H1 (cell line): ENCODE measurements at regions not wholly inside any gene's neighbourhood (a gene's known extent, or its start where the extent isn't known, plus 50 kb on each side); places are given as distances from the start of the nearest gene placed in this dataset.

Experiments
- CTCF ChIA-PET: fragments of 300-600 bp; sonication (Branson Sonifier 250); formaldehyde crosslinking; loops from one replicate; lab custom pipeline; 2021; ENCODE audit not compliant: partially characterized antibody; lab: Charles Lee
- POLR2A ChIA-PET: fragments of 300-600 bp; sonication (Branson Sonifier 250); formaldehyde crosslinking; loops from one replicate; lab custom pipeline; 2021; ENCODE audit warnings: inconsistent platforms; ENCODE audit not compliant: partially characterized antibody; lab: Charles Lee
- DNase-seq, 2 experiments: peaks; one replicate each; pipeline versions ENCODE4 v3.0.0 to v3.0.0-alpha.2; 2010 to 2022; ENCODE audit warnings: low spot score in 2 of 2, low read depth in 1 of 2, mixed read lengths in 1 of 2
- FAIRE-seq: peaks from 2 replicates; lab custom pipeline; 2011; peaks lifted over from hg19 to GRCh38; lab: Jason Lieb, UNC
- H2AFZ ChIP-seq: 2 replicates; pipeline ENCODE4 v1.8.1; 2012; ENCODE audit warnings: low read length, inconsistent platforms
- H2AK5ac ChIP-seq: 2 replicates; pipeline ENCODE4 v1.6.1; 2013; ENCODE audit warnings: low read depth, low read length
- H2BK120ac ChIP-seq: replicated peaks from 2 replicates; pipeline ENCODE3; 2013; ENCODE audit warnings: low read depth, low read length, inconsistent platforms
- H2BK12ac ChIP-seq: 2 replicates; pipeline ENCODE4 v1.6.1; 2013; ENCODE audit warnings: low read depth, low read length
- H2BK15ac ChIP-seq: 2 replicates; pipeline ENCODE4 v1.6.1; 2013; ENCODE audit warnings: low read length
- H2BK20ac ChIP-seq: 2 replicates; pipeline ENCODE4 v1.6.1; 2013; ENCODE audit warnings: low read length
- H2BK5ac ChIP-seq: 2 replicates; pipeline ENCODE4 v1.6.1; 2013; ENCODE audit warnings: low read depth, low read length
- H3K14ac ChIP-seq: 2 replicates; pipeline ENCODE4 v1.6.1; 2013; ENCODE audit warnings: inconsistent platforms; ENCODE audit not compliant: insufficient read length
- H3K18ac ChIP-seq: 2 replicates; pipeline ENCODE4 v1.6.1; 2013; ENCODE audit warnings: low read length; ENCODE audit errors: extremely low read depth
- H3K23ac ChIP-seq: 2 replicates; pipeline ENCODE4 v1.6.1; 2013; ENCODE audit warnings: inconsistent platforms; ENCODE audit not compliant: insufficient read length
- H3K23me2 ChIP-seq: 2 replicates; pipeline ENCODE4 v1.6.1; 2013; ENCODE audit warnings: low read depth, low read length
- H3K27ac ChIP-seq: 2 replicates; pipeline ENCODE4 v1.6.1; 2011; ENCODE audit warnings: low read depth, low read length, inconsistent platforms
- H3K27me3 ChIP-seq, 4 experiments: replicated peaks in 1 of 4; 1 replicate in 1 of 4; 2 replicates in 3 of 4; pipeline versions ENCODE4 v1.6.1 to v1.8.1; 2011 to 2013; ENCODE audit warnings: low read length in 3 of 4, mild to moderate bottlenecking in 3 of 4, inconsistent platforms in 2 of 4, mixed read lengths in 2 of 4, moderate library complexity in 1 of 4; ENCODE audit not compliant: control insufficient read depth in 3 of 4, insufficient read depth in 3 of 4; ENCODE audit errors: extremely low read depth in 1 of 4
- H3K36me3 ChIP-seq, 4 experiments: 2 replicates each; pipeline versions ENCODE4 v1.6.1 to v1.8.1; 2011 to 2013; ENCODE audit warnings: mild to moderate bottlenecking in 4 of 4, low read length in 3 of 4, moderate library complexity in 2 of 4, control low read depth in 1 of 4, inconsistent platforms in 1 of 4; ENCODE audit not compliant: insufficient read depth in 4 of 4, control insufficient read depth in 2 of 4
- H3K4ac ChIP-seq: replicated peaks from 2 replicates; pipeline ENCODE3; 2013; ENCODE audit warnings: low read length, low read depth, mixed read lengths, inconsistent platforms; ENCODE audit not compliant: insufficient read length
- H3K4me1 ChIP-seq, 4 experiments: replicated peaks in 1 of 4; 1 replicate in 1 of 4; 2 replicates in 3 of 4; pipeline versions ENCODE4 v1.6.1 to v1.8.1; 2011 to 2013; ENCODE audit warnings: low read length in 3 of 4, inconsistent platforms in 2 of 4, mixed read lengths in 1 of 4; ENCODE audit not compliant: insufficient read depth in 4 of 4, control insufficient read depth in 3 of 4
- H3K4me2 ChIP-seq, 2 experiments: 2 replicates each; pipeline versions ENCODE4 v1.6.1 to v1.8.1; 2011 to 2013; ENCODE audit warnings: low read depth in 2 of 2, low read length in 2 of 2, control low read depth in 1 of 2, inconsistent platforms in 1 of 2, mild to moderate bottlenecking in 1 of 2; ENCODE audit not compliant: insufficient read depth in 1 of 2
- H3K4me3 ChIP-seq, 4 experiments: fragments of 200-600, 300-600 bp in 1 of 4; sonication (generic), shearing (Covaris generic), sonication (Bioruptor Twin) in 1 of 4; 2 replicates each; pipeline versions ENCODE4 v1.5.1 to v1.8.1; 2011 to 2016; ENCODE audit warnings: low read length in 4 of 4, low read depth in 3 of 4, control low read depth in 2 of 4, inconsistent platforms in 2 of 4, mild to moderate bottlenecking in 2 of 4, mixed read lengths in 1 of 4, moderate library complexity in 1 of 4; ENCODE audit not compliant: insufficient read depth in 2 of 4; ENCODE audit errors: extremely low read depth in 1 of 4
- H3K56ac ChIP-seq: replicated peaks from 2 replicates; pipeline ENCODE3; 2013; ENCODE audit warnings: low read depth, mild to moderate bottlenecking, mixed read lengths, low read length, inconsistent platforms; ENCODE audit not compliant: insufficient read length
- H3K79me1 ChIP-seq: 2 replicates; pipeline ENCODE4 v1.6.1; 2013; ENCODE audit warnings: low read depth, low read length, control low read depth
- H3K79me2 ChIP-seq, 2 experiments: 2 replicates each; pipeline versions ENCODE4 v1.6.1 to v1.8.1; 2012 to 2013; ENCODE audit warnings: low read length in 2 of 2, mild to moderate bottlenecking in 2 of 2, inconsistent platforms in 1 of 2; ENCODE audit not compliant: insufficient read depth in 2 of 2, control insufficient read depth in 1 of 2
- H3K9ac ChIP-seq, 4 experiments: replicated peaks in 1 of 4; 1 replicate in 1 of 4; 2 replicates in 3 of 4; pipeline versions ENCODE4 v1.6.1 to v1.8.1; 2011 to 2013; ENCODE audit warnings: low read depth in 3 of 4, low read length in 3 of 4, control low read depth in 2 of 4, mild to moderate bottlenecking in 2 of 4, moderate library complexity in 2 of 4, inconsistent platforms in 1 of 4; ENCODE audit errors: extremely low read depth in 1 of 4
- H3K9me3 ChIP-seq, 2 experiments: 2 replicates each; pipeline versions ENCODE4 v1.6.1 to v1.8.1; 2012 to 2013; ENCODE audit warnings: mild to moderate bottlenecking in 2 of 2, moderate library complexity in 2 of 2, control low read depth in 1 of 2, inconsistent platforms in 1 of 2, low read depth in 1 of 2, low read length in 1 of 2, mixed read lengths in 1 of 2; ENCODE audit not compliant: insufficient read depth in 2 of 2
- H4K20me1 ChIP-seq, 2 experiments: replicated peaks in 1 of 2; 2 replicates each; pipeline versions ENCODE3 to v1.8.1; 2011 to 2013; ENCODE audit warnings: inconsistent platforms in 2 of 2, low read length in 2 of 2, mild to moderate bottlenecking in 1 of 2; ENCODE audit not compliant: insufficient read depth in 2 of 2, control insufficient read depth in 1 of 2
- H4K5ac ChIP-seq: 2 replicates; pipeline ENCODE4 v1.6.1; 2013; ENCODE audit warnings: low read length, low read depth, mixed read lengths, inconsistent platforms; ENCODE audit not compliant: insufficient read length
- H4K8ac ChIP-seq: 2 replicates; pipeline ENCODE4 v1.8.0; 2013; ENCODE audit warnings: mild to moderate bottlenecking, moderate library complexity, low read length, inconsistent platforms; ENCODE audit not compliant: insufficient read depth; ENCODE audit errors: extremely low read depth
- H4K91ac ChIP-seq: replicated peaks from 2 replicates; pipeline ENCODE3; 2013; ENCODE audit warnings: low read length, mixed read lengths, inconsistent platforms; ENCODE audit not compliant: insufficient read length
- BCL11A ChIP-seq, 2 experiments: IDR thresholded peaks; one replicate each; pipeline ENCODE4 v1.6.1; 2011; ENCODE audit warnings: low read depth in 2 of 2, low read length in 2 of 2, mild to moderate bottlenecking in 2 of 2
- CHD1 ChIP-seq: IDR thresholded peaks from 2 replicates; pipeline ENCODE4 v1.6.1; 2012; ENCODE audit warnings: low read depth, low read length, improper control_type of control experiment
- CREB1 ChIP-seq: IDR thresholded peaks from 2 replicates; pipeline ENCODE4 v1.6.1; 2012; ENCODE audit warnings: inconsistent platforms
- EP300 ChIP-seq, 2 experiments: IDR thresholded peaks; 1 replicate in 1 of 2; 2 replicates in 1 of 2; pipeline ENCODE4 v1.6.1; 2011 to 2012; ENCODE audit warnings: low read depth in 2 of 2, low read length in 2 of 2, mild to moderate bottlenecking in 2 of 2, borderline replicate concordance in 1 of 2, inconsistent platforms in 1 of 2, moderate library complexity in 1 of 2
- JUND ChIP-seq: IDR thresholded peaks from 2 replicates; pipeline ENCODE4 v1.6.1; 2011; ENCODE audit warnings: mild to moderate bottlenecking, improper control_type of control experiment, low read length
- POLR2A ChIP-seq, 2 experiments: IDR thresholded peaks; 1 replicate in 1 of 2; 2 replicates in 1 of 2; pipeline ENCODE4 v1.6.1; 2011; ENCODE audit warnings: low read depth in 2 of 2, low read length in 2 of 2, mild to moderate bottlenecking in 2 of 2; ENCODE audit errors: control extremely low read depth in 1 of 2
- POU5F1 ChIP-seq: IDR thresholded peaks from 2 replicates; pipeline ENCODE4 v1.6.1; 2011; ENCODE audit warnings: low read depth, mild to moderate bottlenecking, low read length, moderate library complexity
- RAD21 ChIP-seq, 2 experiments: IDR thresholded peaks in 1 of 2; conservative IDR thresholded peaks in 1 of 2; 2 replicates each; pipeline ENCODE4 v1.6.1; 2011; ENCODE audit warnings: low read depth in 2 of 2, low read length in 2 of 2, improper control_type of control experiment in 1 of 2, inconsistent platforms in 1 of 2, mild to moderate bottlenecking in 1 of 2, moderate library complexity in 1 of 2
- RXRA ChIP-seq: IDR thresholded peaks from 2 replicates; pipeline ENCODE4 v1.6.1; 2011; ENCODE audit warnings: low read depth, mild to moderate bottlenecking, low read length, moderate library complexity; ENCODE audit not compliant: insufficient read depth
- SAP30 ChIP-seq: fragments of 300-600 bp; sonication (generic); IDR thresholded peaks from 2 replicates; pipeline ENCODE4 v1.7.1; 2012; ENCODE audit warnings: low read length, moderate library complexity, mild to moderate bottlenecking, inconsistent platforms; ENCODE audit not compliant: insufficient read depth, insufficient replicate concordance
- SIX5 ChIP-seq: IDR thresholded peaks from 2 replicates; pipeline ENCODE4 v1.6.1; 2011; ENCODE audit warnings: mild to moderate bottlenecking, low read depth, low read length
- SP1 ChIP-seq: IDR thresholded peaks from 2 replicates; pipeline ENCODE4 v1.6.1; 2011; ENCODE audit warnings: low read depth, low read length
- TEAD4 ChIP-seq: IDR thresholded peaks from 2 replicates; pipeline ENCODE4 v1.6.1; 2012; ENCODE audit warnings: low read depth, low read length, inconsistent platforms, mixed read lengths

GRCh38 chr2:184372484-184372883 lies 225.8 kb upstream of the ZNF804A start (continued):
- no peak for TF ChIP-seq RAD21 (IDR thresholded peaks at IDR 0.05 in 1 of 2, conservative IDR thresholded peaks at IDR 0.05 in 1 of 2; ENCODE audit: low read depth in 2 of 2, low read length in 2 of 2)

GRCh38 chr2:184394642-184395041 lies 203.7 kb upstream of the ZNF804A start:
- no peaks in the 10 kb centered on the region for H3K9me3 ChIP-seq
- no peak overlapping the region for H3K4me3 ChIP-seq
- no peak overlapping the region for H3K9ac ChIP-seq
- H3K4me1 ChIP-seq, result no peaks in the 10 kb centered on the region
- DNase-seq (no peak), FAIRE-seq (no peak)
- no peak overlapping the region for H3K4me2 ChIP-seq
- no peaks in the 10 kb centered on the region for H3K23me2 ChIP-seq
- H2BK15ac ChIP-seq, result no peak overlapping the region
- H2AFZ ChIP-seq, result no peak overlapping the region
- H2BK5ac ChIP-seq, result no peak overlapping the region
- H3K79me1 ChIP-seq, result no peaks in the 10 kb centered on the region
- no peak overlapping the region for H4K8ac ChIP-seq
- no peak overlapping the region for H2BK120ac ChIP-seq
- POLR2A ChIA-PET, result no interaction called here
- H3K27ac ChIP-seq, result no peak overlapping the region
- CTCF ChIA-PET, result interaction anchor here (1.2 kb wide), 1 partner anchor 28 kb away, joined by 3 read pairs; no protein-coding TSS in a partner anchor
- H3K18ac ChIP-seq, result no peak overlapping the region
- H4K5ac ChIP-seq, result no peak overlapping the region
- no peaks in the 10 kb centered on the region for H3K27me3 ChIP-seq
- H2BK20ac ChIP-seq, result no peak overlapping the region
- no peak overlapping the region for H4K91ac ChIP-seq
- no peaks in the 10 kb centered on the region for H3K36me3 ChIP-seq
- H3K14ac ChIP-seq, result no peak overlapping the region
- H4K20me1 ChIP-seq, result no peaks in the 10 kb centered on the region
- H3K79me2 ChIP-seq, result no peaks in the 10 kb centered on the region
- no peak overlapping the region for H3K56ac ChIP-seq
- H3K23ac ChIP-seq, result no peak overlapping the region
- TF ChIP-seq POU5F1 (no peak), RXRA (no peak), CREB1 (no peak), SP1 (no peak), EP300 (IDR thresholded peaks at IDR 0.05; ENCODE audit: borderline replicate concordance in 1 of 2, low read depth in 2 of 2, low read length in 2 of 2) (no peak), BCL11A (IDR thresholded peaks at IDR 0.05; ENCODE audit: low read depth in 2 of 2, low read length in 2 of 2) (no peak), POLR2A (IDR thresholded peaks at IDR 0.05; ENCODE audit: control extremely low read depth in 1 of 2, low read depth in 2 of 2, low read length in 2 of 2) (no peak), TEAD4 (no peak), SIX5 (no peak), CHD1 (no peak), JUND (no peak), SAP30 (no peak)
- no peak overlapping the region for H3K4ac ChIP-seq
- H2AK5ac ChIP-seq, result no peak overlapping the region
- no peak overlapping the region for H2BK12ac ChIP-seq
